Liver (tissue), 8 donors: ENCODE measurements at regions not wholly inside any gene's neighbourhood (a gene's known extent, or its start where the extent isn't known, plus 50 kb on each side); places are given as distances from the start of the nearest gene placed in this dataset.

ENCODE experiments used
- DNase-seq: peaks from one replicate; pipeline ENCODE4 v3.0.0-alpha.2; 2017; ENCODE audit warnings: low spot score
- H3K27ac ChIP-seq, 2 donors: one replicate each; pipeline ENCODE4 v1.7.0; 2013; ENCODE audit warnings: inconsistent platforms in 2 of 2, low read length in 2 of 2, control low read depth in 1 of 2, low read depth in 1 of 2, mild to moderate bottlenecking in 1 of 2
- H3K27me3 ChIP-seq, 4 donors: one replicate each; pipeline versions ENCODE4 v1.6.1 to v1.7.0; 2013; ENCODE audit warnings: low read length in 3 of 4, inconsistent platforms in 1 of 4, mild to moderate bottlenecking in 1 of 4, moderate library complexity in 1 of 4; ENCODE audit not compliant: control insufficient read depth in 4 of 4, insufficient read depth in 4 of 4
- H3K36me3 ChIP-seq, 4 donors: one replicate each; pipeline versions ENCODE4 v1.6.1 to v1.7.0; 2013; ENCODE audit warnings: low read length in 3 of 4, mild to moderate bottlenecking in 3 of 4, low read depth in 1 of 4, moderate library complexity in 1 of 4; ENCODE audit not compliant: control insufficient read depth in 4 of 4, insufficient read depth in 3 of 4
- H3K4me1 ChIP-seq, 4 donors: one replicate each; pipeline versions ENCODE4 v1.6.1 to v1.7.0; 2013; ENCODE audit warnings: low read length in 3 of 4, mild to moderate bottlenecking in 3 of 4, moderate library complexity in 1 of 4; ENCODE audit not compliant: control insufficient read depth in 4 of 4, insufficient read depth in 4 of 4
- H3K4me3 ChIP-seq, 3 donors: one replicate each; pipeline versions ENCODE4 v1.6.1 to v1.7.0; 2013; ENCODE audit warnings: low read length in 3 of 3, control low read depth in 1 of 3, low read depth in 1 of 3, mild to moderate bottlenecking in 1 of 3
- H3K9ac ChIP-seq, 2 donors: one replicate each; pipeline ENCODE4 v1.7.0; 2013; ENCODE audit warnings: low read length in 2 of 2, mild to moderate bottlenecking in 2 of 2, moderate library complexity in 2 of 2, control low read depth in 1 of 2, low read depth in 1 of 2
- H3K9me3 ChIP-seq, 4 donors: one replicate each; pipeline versions ENCODE4 v1.6.1 to v1.7.0; 2013; ENCODE audit warnings: low read length in 3 of 4; ENCODE audit not compliant: control insufficient read depth in 4 of 4
- FOXA1 ChIP-seq: IDR thresholded peaks from 2 replicates; pipeline ENCODE4 v1.6.1; 2016; ENCODE audit warnings: antibody characterized with exemption
- FOXA2 ChIP-seq: IDR thresholded peaks from 2 replicates; pipeline ENCODE4 v1.6.1; 2016; ENCODE audit warnings: antibody characterized with exemption
- GABPA ChIP-seq, 2 donors: IDR thresholded peaks in 1 of 2; conservative IDR thresholded peaks in 1 of 2; 2 replicates each; pipeline ENCODE4 v1.6.1; 2016; ENCODE audit warnings: antibody characterized with exemption in 2 of 2, mild to moderate bottlenecking in 1 of 2, moderate library complexity in 1 of 2
- JUND ChIP-seq, 2 donors: IDR thresholded peaks; 2 replicates each; pipeline ENCODE4 v1.6.1; 2016; ENCODE audit warnings: antibody characterized with exemption in 2 of 2
- RAD21 ChIP-seq, 2 donors: IDR thresholded peaks; 2 replicates each; pipeline ENCODE4 v1.6.1; 2016; ENCODE audit warnings: antibody characterized with exemption in 2 of 2, mild to moderate bottlenecking in 2 of 2
- TAF1 ChIP-seq: conservative IDR thresholded peaks from 2 replicates; pipeline ENCODE4 v1.6.1; 2016; ENCODE audit warnings: antibody characterized with exemption, mild to moderate bottlenecking
- YY1 ChIP-seq: IDR thresholded peaks from 2 replicates; pipeline ENCODE4 v1.6.1; 2016; ENCODE audit warnings: antibody characterized with exemption, mild to moderate bottlenecking
- WGBS: extraction: QIAGEN DNeasy Blood & Tissue Kit; methylation state at CpG from one replicate; pipeline ENCODE4 v1.1.7; 2013; 5-methylcytosine and 5-hydroxymethylcytosine counted together
- TF ChIP-seq, protein P1 (sequence below): IDR thresholded peaks from 2 replicates; pipeline ENCODE4 v1.6.1; 2016; ENCODE audit warnings: antibody characterized with exemption
- TF ChIP-seq, protein P2 (sequence below): IDR thresholded peaks from 2 replicates; pipeline ENCODE4 v1.6.1; 2016; ENCODE audit warnings: antibody characterized with exemption
- TF ChIP-seq, protein P3 (sequence below): fragments of 150-350 bp; IDR thresholded peaks from 2 replicates; pipeline ENCODE4 v1.5.1; 2017; ENCODE audit warnings: improper control_type of control experiment, low read depth, low read length; ENCODE audit not compliant: missing input control
- TF ChIP-seq, protein P4 (sequence below): IDR thresholded peaks from 2 replicates; pipeline ENCODE4 v1.6.1; 2016; ENCODE audit warnings: antibody characterized with exemption, mild to moderate bottlenecking
- donor health status: healthy.
- donor health status: healthy.
- donor health status: healthy.
- donor health status: healthy.
- donor health status: healthy.

DNA sequence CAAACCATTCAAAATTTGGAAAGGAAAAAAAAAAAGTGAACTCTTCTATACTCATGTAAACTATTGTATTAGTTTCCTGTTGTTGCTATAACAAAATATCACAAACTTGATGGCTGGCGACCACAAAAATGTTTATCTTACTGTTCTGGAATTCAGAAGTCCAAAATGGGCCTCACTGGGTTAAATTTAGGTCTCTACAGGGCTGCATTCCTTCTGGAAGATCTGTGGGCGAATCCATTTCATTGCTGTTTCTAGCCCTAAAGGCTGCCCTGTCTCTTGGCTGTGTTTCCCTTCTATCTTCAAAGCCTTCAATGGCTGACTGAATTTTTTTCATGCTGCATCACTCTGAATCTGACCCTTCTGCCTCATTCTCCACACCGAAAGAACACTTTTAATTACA, 105.1 kb upstream of the NAV3 start:
- Histone ChIP-seq H3K4me1 (no peaks in the 10 kb centered on the region), H3K27ac (no peak overlapping the region), H3K9me3 (no peaks in the 10 kb centered on the region), H3K36me3 (no peaks in the 10 kb centered on the region), H3K4me3 (no peak overlapping the region), H3K27me3 (no peaks in the 10 kb centered on the region), H3K9ac (no peak overlapping the region)
- WGBS: 81% methylated on average over 3 of the region's 3 CpGs
- TF ChIP-seq FOXA2: no peak
- DNase-seq: no peak

DNA sequence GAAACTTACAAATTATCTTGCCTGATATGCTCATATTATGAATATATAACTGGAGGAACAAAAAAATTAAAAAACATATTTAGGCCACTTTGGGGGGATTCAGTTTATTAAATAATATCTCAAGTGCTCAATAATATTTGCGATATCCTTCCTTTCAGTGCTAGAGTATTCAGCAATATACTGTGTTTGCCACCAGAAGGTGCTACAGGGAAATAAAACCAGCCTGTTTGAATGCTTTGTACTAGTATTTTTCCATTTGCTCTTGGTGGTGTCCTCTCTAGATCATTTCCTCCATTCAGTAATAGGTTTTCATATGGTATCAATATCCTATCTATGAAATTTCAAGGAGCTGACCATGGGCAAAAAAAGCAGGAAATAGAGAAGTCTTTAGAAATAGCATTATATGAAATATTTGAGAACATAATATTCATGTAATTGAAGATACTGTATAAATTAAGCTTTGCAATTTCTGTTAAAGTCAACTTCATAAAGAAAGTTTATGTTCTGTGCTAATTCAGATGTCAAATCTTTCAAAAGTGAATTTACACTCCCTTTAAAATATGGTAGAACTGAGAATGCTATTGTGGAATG, 106.2 kb upstream of the NAV3 start:
- no peak for DNase-seq
- Histone ChIP-seq H3K27me3 (no peaks in the 10 kb centered on the region), H3K9ac (no peak overlapping the region), H3K27ac (no peak overlapping the region), H3K36me3 (no peaks in the 10 kb centered on the region), H3K4me1 (no peaks in the 10 kb centered on the region), H3K9me3 (no peaks in the 10 kb centered on the region), H3K4me3 (no peak overlapping the region)
- WGBS: 34% methylated on average over 1 of the region's 1 CpG
- TF ChIP-seq JUND (IDR thresholded peaks at IDR 0.05): no peak
- TF ChIP-seq, protein P1, sequence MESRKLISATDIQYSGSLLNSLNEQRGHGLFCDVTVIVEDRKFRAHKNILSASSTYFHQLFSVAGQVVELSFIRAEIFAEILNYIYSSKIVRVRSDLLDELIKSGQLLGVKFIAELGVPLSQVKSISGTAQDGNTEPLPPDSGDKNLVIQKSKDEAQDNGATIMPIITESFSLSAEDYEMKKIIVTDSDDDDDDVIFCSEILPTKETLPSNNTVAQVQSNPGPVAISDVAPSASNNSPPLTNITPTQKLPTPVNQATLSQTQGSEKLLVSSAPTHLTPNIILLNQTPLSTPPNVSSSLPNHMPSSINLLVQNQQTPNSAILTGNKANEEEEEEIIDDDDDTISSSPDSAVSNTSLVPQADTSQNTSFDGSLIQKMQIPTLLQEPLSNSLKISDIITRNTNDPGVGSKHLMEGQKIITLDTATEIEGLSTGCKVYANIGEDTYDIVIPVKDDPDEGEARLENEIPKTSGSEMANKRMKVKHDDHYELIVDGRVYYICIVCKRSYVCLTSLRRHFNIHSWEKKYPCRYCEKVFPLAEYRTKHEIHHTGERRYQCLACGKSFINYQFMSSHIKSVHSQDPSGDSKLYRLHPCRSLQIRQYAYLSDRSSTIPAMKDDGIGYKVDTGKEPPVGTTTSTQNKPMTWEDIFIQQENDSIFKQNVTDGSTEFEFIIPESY: no peak
- no peak for TF ChIP-seq FOXA2
- TF ChIP-seq RAD21 (IDR thresholded peaks at IDR 0.05): peak; percentile 95
- TF ChIP-seq, protein P2, sequence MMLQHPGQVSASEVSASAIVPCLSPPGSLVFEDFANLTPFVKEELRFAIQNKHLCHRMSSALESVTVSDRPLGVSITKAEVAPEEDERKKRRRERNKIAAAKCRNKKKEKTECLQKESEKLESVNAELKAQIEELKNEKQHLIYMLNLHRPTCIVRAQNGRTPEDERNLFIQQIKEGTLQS: no peak
- no peak for TF ChIP-seq YY1
- no peak for TF ChIP-seq TAF1
- TF ChIP-seq, protein P3, sequence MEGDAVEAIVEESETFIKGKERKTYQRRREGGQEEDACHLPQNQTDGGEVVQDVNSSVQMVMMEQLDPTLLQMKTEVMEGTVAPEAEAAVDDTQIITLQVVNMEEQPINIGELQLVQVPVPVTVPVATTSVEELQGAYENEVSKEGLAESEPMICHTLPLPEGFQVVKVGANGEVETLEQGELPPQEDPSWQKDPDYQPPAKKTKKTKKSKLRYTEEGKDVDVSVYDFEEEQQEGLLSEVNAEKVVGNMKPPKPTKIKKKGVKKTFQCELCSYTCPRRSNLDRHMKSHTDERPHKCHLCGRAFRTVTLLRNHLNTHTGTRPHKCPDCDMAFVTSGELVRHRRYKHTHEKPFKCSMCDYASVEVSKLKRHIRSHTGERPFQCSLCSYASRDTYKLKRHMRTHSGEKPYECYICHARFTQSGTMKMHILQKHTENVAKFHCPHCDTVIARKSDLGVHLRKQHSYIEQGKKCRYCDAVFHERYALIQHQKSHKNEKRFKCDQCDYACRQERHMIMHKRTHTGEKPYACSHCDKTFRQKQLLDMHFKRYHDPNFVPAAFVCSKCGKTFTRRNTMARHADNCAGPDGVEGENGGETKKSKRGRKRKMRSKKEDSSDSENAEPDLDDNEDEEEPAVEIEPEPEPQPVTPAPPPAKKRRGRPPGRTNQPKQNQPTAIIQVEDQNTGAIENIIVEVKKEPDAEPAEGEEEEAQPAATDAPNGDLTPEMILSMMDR: peak; percentile 77
- TF ChIP-seq, protein P4, sequence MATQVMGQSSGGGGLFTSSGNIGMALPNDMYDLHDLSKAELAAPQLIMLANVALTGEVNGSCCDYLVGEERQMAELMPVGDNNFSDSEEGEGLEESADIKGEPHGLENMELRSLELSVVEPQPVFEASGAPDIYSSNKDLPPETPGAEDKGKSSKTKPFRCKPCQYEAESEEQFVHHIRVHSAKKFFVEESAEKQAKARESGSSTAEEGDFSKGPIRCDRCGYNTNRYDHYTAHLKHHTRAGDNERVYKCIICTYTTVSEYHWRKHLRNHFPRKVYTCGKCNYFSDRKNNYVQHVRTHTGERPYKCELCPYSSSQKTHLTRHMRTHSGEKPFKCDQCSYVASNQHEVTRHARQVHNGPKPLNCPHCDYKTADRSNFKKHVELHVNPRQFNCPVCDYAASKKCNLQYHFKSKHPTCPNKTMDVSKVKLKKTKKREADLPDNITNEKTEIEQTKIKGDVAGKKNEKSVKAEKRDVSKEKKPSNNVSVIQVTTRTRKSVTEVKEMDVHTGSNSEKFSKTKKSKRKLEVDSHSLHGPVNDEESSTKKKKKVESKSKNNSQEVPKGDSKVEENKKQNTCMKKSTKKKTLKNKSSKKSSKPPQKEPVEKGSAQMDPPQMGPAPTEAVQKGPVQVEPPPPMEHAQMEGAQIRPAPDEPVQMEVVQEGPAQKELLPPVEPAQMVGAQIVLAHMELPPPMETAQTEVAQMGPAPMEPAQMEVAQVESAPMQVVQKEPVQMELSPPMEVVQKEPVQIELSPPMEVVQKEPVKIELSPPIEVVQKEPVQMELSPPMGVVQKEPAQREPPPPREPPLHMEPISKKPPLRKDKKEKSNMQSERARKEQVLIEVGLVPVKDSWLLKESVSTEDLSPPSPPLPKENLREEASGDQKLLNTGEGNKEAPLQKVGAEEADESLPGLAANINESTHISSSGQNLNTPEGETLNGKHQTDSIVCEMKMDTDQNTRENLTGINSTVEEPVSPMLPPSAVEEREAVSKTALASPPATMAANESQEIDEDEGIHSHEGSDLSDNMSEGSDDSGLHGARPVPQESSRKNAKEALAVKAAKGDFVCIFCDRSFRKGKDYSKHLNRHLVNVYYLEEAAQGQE: no peak
- no peak for TF ChIP-seq FOXA1
- TF ChIP-seq GABPA (IDR thresholded peaks at IDR 0.05 in 1 of 2, conservative IDR thresholded peaks at IDR 0.05 in 1 of 2): no peak
